ENCODE measurements at regions not wholly inside any gene's neighbourhood (a gene's known extent, or its start where the extent isn't known, plus 50 kb on each side); places are given as distances from the start of the nearest gene placed in this dataset.

DNA sequence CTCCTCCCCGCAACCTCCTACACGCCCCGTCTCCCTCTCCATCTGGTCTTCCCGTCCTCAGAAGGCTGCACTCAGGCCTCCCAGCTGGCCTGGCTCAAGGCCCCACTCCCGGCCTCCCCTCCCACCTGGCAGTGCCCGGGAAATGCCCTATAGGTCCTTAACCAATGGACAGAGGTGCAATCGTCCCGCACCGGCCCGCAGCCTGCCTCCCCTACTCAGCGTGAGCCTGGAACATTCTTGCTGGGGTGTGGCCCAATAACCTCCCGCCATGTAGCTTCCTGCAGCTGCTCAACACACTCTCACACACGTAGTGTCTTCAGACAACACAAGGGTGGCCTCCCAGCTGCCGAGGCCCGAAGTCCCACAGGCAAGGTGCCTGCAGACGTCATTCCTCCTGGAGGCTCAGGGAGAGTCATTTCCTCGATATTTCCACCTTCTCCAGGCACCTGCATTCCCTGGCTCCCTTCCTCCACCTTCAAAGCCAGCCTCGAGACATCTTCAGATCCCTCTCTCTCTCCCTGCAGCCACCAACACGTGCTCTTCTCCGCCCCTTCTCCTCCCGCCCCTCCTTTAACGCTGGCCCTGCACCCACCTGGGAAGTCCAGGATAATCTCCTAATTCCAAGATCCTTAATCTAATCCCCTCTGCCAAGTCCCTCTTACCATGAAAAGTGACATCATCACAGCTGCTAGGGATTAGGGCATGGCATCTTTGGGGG is 56.2 kb downstream of the ADRA2C start:
- H3K4me3 ChIP-seq (ENCODE audit: low read depth, low read length), result no peak overlapping the region
- TF ChIP-seq MYC (IDR thresholded peaks at IDR 0.05; ENCODE audit: low read depth, low read length), result no peak
- TF ChIP-seq, protein P1, sequence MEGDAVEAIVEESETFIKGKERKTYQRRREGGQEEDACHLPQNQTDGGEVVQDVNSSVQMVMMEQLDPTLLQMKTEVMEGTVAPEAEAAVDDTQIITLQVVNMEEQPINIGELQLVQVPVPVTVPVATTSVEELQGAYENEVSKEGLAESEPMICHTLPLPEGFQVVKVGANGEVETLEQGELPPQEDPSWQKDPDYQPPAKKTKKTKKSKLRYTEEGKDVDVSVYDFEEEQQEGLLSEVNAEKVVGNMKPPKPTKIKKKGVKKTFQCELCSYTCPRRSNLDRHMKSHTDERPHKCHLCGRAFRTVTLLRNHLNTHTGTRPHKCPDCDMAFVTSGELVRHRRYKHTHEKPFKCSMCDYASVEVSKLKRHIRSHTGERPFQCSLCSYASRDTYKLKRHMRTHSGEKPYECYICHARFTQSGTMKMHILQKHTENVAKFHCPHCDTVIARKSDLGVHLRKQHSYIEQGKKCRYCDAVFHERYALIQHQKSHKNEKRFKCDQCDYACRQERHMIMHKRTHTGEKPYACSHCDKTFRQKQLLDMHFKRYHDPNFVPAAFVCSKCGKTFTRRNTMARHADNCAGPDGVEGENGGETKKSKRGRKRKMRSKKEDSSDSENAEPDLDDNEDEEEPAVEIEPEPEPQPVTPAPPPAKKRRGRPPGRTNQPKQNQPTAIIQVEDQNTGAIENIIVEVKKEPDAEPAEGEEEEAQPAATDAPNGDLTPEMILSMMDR (IDR thresholded peaks at IDR 0.05; ENCODE audit: low read depth, low read length), result no peak
- no peak for TF ChIP-seq POLR2A (IDR thresholded peaks at IDR 0.05; ENCODE audit: extremely low read depth, insufficient read length)
- TF ChIP-seq, protein P2, sequence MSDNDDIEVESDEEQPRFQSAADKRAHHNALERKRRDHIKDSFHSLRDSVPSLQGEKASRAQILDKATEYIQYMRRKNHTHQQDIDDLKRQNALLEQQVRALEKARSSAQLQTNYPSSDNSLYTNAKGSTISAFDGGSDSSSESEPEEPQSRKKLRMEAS (IDR thresholded peaks at IDR 0.05; ENCODE audit: low read depth, low read length), result no peak
- no peak for DNase-seq (ENCODE audit: low read depth)

DNA sequence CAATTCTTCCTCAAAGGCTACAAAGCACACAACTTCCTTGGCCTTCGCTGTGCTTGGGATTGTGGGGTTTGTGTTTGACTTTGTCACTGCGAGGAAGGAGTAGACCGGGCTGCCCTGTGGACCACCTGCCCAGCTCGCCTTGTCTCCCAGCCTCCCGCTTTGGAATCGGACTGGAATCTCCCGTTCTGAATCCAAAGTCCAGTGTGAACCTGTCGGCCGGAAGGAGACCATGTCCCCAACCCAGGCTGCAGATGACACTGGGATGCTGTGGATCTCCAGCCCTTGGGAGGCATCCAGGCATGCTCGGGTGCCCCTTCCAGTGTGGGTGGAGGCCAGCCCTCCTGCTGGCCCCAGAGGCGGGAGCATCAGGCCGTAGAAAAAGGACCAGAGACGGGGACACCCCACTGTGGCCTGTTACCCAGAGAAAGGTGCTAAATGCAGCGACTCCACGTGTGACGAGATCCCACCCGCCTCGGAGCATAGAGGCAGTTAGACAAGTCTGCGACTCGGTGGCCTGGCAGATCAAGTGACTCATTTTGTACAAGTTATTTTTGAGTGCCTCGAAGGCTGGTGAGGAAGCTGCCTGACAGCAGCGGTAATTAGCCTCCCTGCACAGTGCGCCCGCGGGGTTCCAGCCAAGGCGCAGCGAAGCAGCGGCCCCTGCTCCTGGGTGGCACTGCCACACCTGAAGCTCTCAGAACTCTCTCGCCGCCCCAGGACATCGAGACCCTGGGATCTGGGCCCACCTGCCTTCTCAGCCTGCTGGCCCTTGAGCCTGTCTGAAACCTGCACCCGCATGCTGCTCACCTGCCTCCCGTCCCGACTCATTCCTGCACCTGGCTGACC is 57.5 kb downstream of the ADRA2C start:
- TF ChIP-seq POLR2A (IDR thresholded peaks at IDR 0.05; ENCODE audit: extremely low read depth, insufficient read length), result no peak
- TF ChIP-seq, protein P2 (IDR thresholded peaks at IDR 0.05; ENCODE audit: low read depth, low read length), result no peak
- TF ChIP-seq, protein P1 (IDR thresholded peaks at IDR 0.05; ENCODE audit: low read depth, low read length), result no peak
- TF ChIP-seq MYC (IDR thresholded peaks at IDR 0.05; ENCODE audit: low read depth, low read length), result no peak
- no peak overlapping the region for H3K4me3 ChIP-seq (ENCODE audit: low read depth, low read length)
- DNase-seq (ENCODE audit: low read depth), result no peak

DNA sequence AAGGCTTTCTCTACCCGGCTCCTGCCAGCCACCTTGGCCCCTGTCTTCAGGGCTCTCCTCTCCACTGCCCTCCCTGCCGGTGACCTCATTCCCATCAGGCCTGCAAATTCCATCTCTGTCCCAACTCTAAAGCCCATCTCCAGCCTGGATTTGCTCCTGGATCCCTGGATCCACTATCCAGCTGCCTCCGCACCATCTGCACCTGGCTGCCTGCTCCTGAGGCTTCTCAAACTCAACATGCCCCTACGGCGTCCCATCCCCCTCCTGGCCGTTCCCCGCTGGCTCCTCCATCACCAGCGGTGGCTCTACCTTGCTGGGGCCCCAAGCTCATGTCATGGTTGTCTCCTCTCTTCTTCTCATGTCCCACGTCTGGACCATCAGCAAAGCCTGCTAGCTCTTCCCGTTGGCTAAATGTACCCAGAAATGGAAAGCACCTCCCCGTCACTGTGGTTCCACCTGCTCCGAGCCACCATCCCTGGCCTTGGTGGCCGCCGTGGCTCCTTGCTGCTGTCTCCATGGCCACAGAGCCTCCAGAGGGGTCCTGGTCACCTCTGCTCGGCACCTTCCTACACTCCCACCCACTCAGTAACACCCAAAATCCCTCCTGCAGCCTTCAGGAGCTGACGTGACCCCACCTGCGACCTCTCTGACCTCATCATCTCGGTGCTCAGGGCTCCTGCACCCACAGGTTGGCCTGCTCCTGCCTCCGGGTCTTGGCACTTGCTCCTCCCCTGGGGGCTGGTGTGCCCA is 58.5 kb downstream of the ADRA2C start:
- H3K4me3 ChIP-seq (ENCODE audit: low read depth, low read length), result no peak overlapping the region
- TF ChIP-seq POLR2A (IDR thresholded peaks at IDR 0.05; ENCODE audit: extremely low read depth, insufficient read length) (no peak), MYC (IDR thresholded peaks at IDR 0.05; ENCODE audit: low read depth, low read length) (no peak)
- TF ChIP-seq, protein P1 (IDR thresholded peaks at IDR 0.05; ENCODE audit: low read depth, low read length), result no peak
- TF ChIP-seq, protein P2 (IDR thresholded peaks at IDR 0.05; ENCODE audit: low read depth, low read length), result no peak
- no peak for DNase-seq (ENCODE audit: low read depth)

GRCh38 chr4:3825530-3825929 is 59.3 kb downstream of the ADRA2C start:
- TF ChIP-seq MYC (IDR thresholded peaks at IDR 0.05; ENCODE audit: low read depth, low read length) (no peak), POLR2A (IDR thresholded peaks at IDR 0.05; ENCODE audit: extremely low read depth, insufficient read length) (no peak)
- TF ChIP-seq, protein P2 (IDR thresholded peaks at IDR 0.05; ENCODE audit: low read depth, low read length), result no peak
- TF ChIP-seq, protein P1 (IDR thresholded peaks at IDR 0.05; ENCODE audit: low read depth, low read length), result no peak
- no peak for DNase-seq (ENCODE audit: low read depth)
- H3K4me3 ChIP-seq (ENCODE audit: low read depth, low read length), result no peak overlapping the region

DNA sequence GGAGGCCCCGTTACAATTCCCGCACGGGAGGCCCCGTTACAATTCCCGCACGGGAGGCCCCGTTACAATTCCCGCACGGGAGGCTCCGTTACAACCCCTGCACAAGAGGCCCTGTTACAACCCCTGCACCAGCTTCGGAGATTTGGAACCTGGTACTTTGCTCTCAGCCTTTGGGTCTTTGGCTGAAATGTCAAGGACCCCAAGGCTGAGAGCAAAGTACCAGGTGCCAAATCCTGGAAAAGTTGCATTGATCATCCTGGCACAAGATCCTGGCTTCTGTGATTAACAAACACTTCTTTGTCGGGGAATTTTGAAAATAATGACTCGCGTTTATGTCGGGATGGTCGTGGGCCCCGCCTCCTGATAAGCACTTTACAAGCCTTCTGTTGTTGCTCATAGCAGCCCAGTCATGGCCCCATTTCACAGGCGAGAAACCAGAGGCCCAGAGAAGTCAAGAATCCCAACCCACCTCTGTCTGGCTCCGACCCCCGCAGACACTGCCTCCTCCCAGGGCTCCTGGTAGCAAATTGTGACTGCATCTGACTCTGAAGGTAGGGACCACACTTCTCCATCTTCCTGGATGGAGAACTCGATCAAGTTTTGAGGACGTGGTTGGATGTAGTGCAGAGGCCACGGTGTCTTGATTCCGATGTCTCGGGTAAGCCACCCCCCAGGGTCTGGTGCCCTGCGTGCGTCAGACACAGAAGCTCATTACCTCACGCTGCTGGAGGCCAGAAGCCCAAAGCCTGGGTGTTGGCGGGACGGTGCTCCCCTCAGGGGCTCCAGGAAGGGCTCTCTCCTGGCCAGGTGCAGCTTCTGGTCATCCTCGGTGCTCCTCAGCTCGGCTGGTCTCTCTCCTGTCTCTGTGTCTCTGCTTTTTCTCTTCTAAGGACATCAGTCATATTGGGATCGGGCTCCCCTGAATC is 60.3 kb downstream of the ADRA2C start:
- TF ChIP-seq MYC (IDR thresholded peaks at IDR 0.05; ENCODE audit: low read depth, low read length) (no peak), POLR2A (IDR thresholded peaks at IDR 0.05; ENCODE audit: extremely low read depth, insufficient read length) (no peak)
- TF ChIP-seq, protein P2 (IDR thresholded peaks at IDR 0.05; ENCODE audit: low read depth, low read length), result no peak
- TF ChIP-seq, protein P1 (IDR thresholded peaks at IDR 0.05; ENCODE audit: low read depth, low read length), result no peak
- no peak overlapping the region for H3K4me3 ChIP-seq (ENCODE audit: low read depth, low read length)
- DNase-seq (ENCODE audit: low read depth), result no peak

All from NB4 (cell line).